ENCODE measurements at regions not wholly inside any gene's neighbourhood (a gene's known extent, or its start where the extent isn't known, plus 50 kb on each side); places are given as distances from the start of the nearest gene placed in this dataset.
"Not testable (repeated sequence)": the region's sequence is repeated elsewhere in the genome, so short reads cannot be mapped to it uniquely, and the experiment has no call there.

- no peak for DNase-seq (ENCODE audit: low spot score)
Observed at GRCh38 chr10:61271127-61271780, 181.9 kb downstream of the TMEM26 start.

GRCh38 chr10:61263518-61263917, 189.7 kb downstream of the TMEM26 start:
- no peak for DNase-seq (ENCODE audit: low spot score)

GRCh38 chr10:61262486-61263261, 190.5 kb downstream of the TMEM26 start:
- DNase-seq (ENCODE audit: low spot score) = no peak

- no peak for DNase-seq (ENCODE audit: low spot score)
Observed at GRCh38 chr10:61257956-61258496, 195.2 kb downstream of the TMEM26 start.

GRCh38 chr10:61257136-61257535, 196.0 kb downstream of the TMEM26 start:
- no peak for DNase-seq (ENCODE audit: low spot score)

GRCh38 chr10:61252326-61252725, 200.9 kb downstream of the TMEM26 start:
- not testable (repeated sequence) for DNase-seq (ENCODE audit: low spot score)

- DNase-seq (ENCODE audit: low spot score) = no peak
Observed at GRCh38 chr10:61251089-61251488, 202.1 kb downstream of the TMEM26 start.

- DNase-seq (ENCODE audit: low spot score) = no peak
Observed at GRCh38 chr10:61250131-61250530, 203.1 kb downstream of the TMEM26 start.

GRCh38 chr10:61248013-61248412, 205.2 kb downstream of the TMEM26 start:
- no peak for DNase-seq (ENCODE audit: low spot score)

- no peak for DNase-seq (ENCODE audit: low spot score)
Observed at GRCh38 chr10:61244261-61244775, 208.9 kb downstream of the TMEM26 start.

GRCh38 chr10:61232780-61233179, 220.4 kb downstream of the TMEM26 start:
- DNase-seq (ENCODE audit: low spot score) = no peak

- no peak for DNase-seq (ENCODE audit: low spot score)
Observed at GRCh38 chr10:61225939-61226338, 227.2 kb downstream of the TMEM26 start.

- DNase-seq (ENCODE audit: low spot score) = no peak
Observed at GRCh38 chr10:61223576-61223975, 229.6 kb downstream of the TMEM26 start.

- DNase-seq (ENCODE audit: low spot score) = no peak
Observed at GRCh38 chr10:61219696-61220095, 233.5 kb downstream of the TMEM26 start.

- no peak for DNase-seq (ENCODE audit: low spot score)
Observed at GRCh38 chr10:61217851-61218565, 235.2 kb downstream of the TMEM26 start.

GRCh38 chr10:61215246-61215645, 237.9 kb downstream of the TMEM26 start:
- DNase-seq (ENCODE audit: low spot score) = no peak

- DNase-seq (ENCODE audit: low spot score) = no peak
Observed at GRCh38 chr10:61211468-61211867, 241.7 kb downstream of the TMEM26 start.

GRCh38 chr10:61197057-61197456, 253.1 kb upstream of the RHOBTB1 start:
- no peak for DNase-seq (ENCODE audit: low spot score)

- no peak for DNase-seq (ENCODE audit: low spot score)
Observed at GRCh38 chr10:61195211-61195610, 251.2 kb upstream of the RHOBTB1 start.

GRCh38 chr10:61192589-61192988, 248.6 kb upstream of the RHOBTB1 start:
- not testable (repeated sequence) for DNase-seq (ENCODE audit: low spot score)

GRCh38 chr10:61192042-61192441, 248.1 kb upstream of the RHOBTB1 start:
- no peak for DNase-seq (ENCODE audit: low spot score)

- DNase-seq (ENCODE audit: low spot score) = no peak
Observed at GRCh38 chr10:61189912-61190311, 245.9 kb upstream of the RHOBTB1 start.
